GM23338 (cell line): ENCODE measurements at regions not wholly inside any gene's neighbourhood (a gene's known extent, or its start where the extent isn't known, plus 50 kb on each side); places are given as distances from the start of the nearest gene placed in this dataset.

Experiments
- CREB1 ChIP-seq: fragments of 250-450 bp; sonication (Bioruptor Pico); IDR thresholded peaks from 2 replicates; pipeline ENCODE4 v1.5.0; 2020; ENCODE audit warnings: low read depth, mild to moderate bottlenecking, moderate library complexity
- EZH2phosphoT487 ChIP-seq: fragments of 200-600 bp; sonication (generic); IDR thresholded peaks from one replicate; pipeline ENCODE4 v1.8.1; 2018; ENCODE audit warnings: antibody characterized with exemption; ENCODE audit not compliant: unreplicated experiment
- POLR2AphosphoS5 ChIP-seq: IDR thresholded peaks from 2 replicates; pipeline ENCODE4 v1.6.1; 2016; ENCODE audit warnings: antibody characterized with exemption, low read depth
- REST ChIP-seq: IDR thresholded peaks from one replicate; pipeline ENCODE4 v1.6.1; 2018; ENCODE audit warnings: antibody characterized with exemption; ENCODE audit not compliant: unreplicated experiment
- STAT1 ChIP-seq: IDR thresholded peaks from one replicate; pipeline ENCODE4 v1.6.1; 2016; ENCODE audit warnings: antibody characterized with exemption; ENCODE audit not compliant: unreplicated experiment
- ZNF331 ChIP-seq: fragments of 250-450 bp; sonication (Bioruptor Pico); IDR thresholded peaks from 2 replicates; pipeline ENCODE4 v1.5.0; 2020; ENCODE audit warnings: low read depth, mild to moderate bottlenecking, moderate library complexity
- ZNF462 ChIP-seq: fragments of 250-450 bp; sonication (Bioruptor Pico); IDR thresholded peaks from 2 replicates; pipeline ENCODE4 v1.5.0; 2020; ENCODE audit warnings: mild to moderate bottlenecking, moderate library complexity

GRCh38 chrX:13888284-13888683 lies 71.4 kb upstream of the GPM6B start (continued):
- no peak for TF ChIP-seq ZNF462 (CRISPR knock-in tag)
- no peak for TF ChIP-seq EZH2phosphoT487
- no peak for TF ChIP-seq ZNF331 (CRISPR knock-in tag)
- TF ChIP-seq POLR2AphosphoS5: no peak
- TF ChIP-seq REST: no peak
- TF ChIP-seq STAT1: no peak
- TF ChIP-seq CREB1 (CRISPR knock-in tag): no peak
